H1 (cell line): ENCODE measurements at regions not wholly inside any gene's neighbourhood (a gene's known extent, or its start where the extent isn't known, plus 50 kb on each side); places are given as distances from the start of the nearest gene placed in this dataset.

Experiments
- CTCF ChIA-PET: fragments of 300-600 bp; sonication (Branson Sonifier 250); formaldehyde crosslinking; loops from one replicate; lab custom pipeline; 2021; ENCODE audit not compliant: partially characterized antibody; lab: Charles Lee
- POLR2A ChIA-PET: fragments of 300-600 bp; sonication (Branson Sonifier 250); formaldehyde crosslinking; loops from one replicate; lab custom pipeline; 2021; ENCODE audit warnings: inconsistent platforms; ENCODE audit not compliant: partially characterized antibody; lab: Charles Lee
- DNase-seq, 2 experiments: peaks; one replicate each; pipeline versions ENCODE4 v3.0.0 to v3.0.0-alpha.2; 2010 to 2022; ENCODE audit warnings: low spot score in 2 of 2, low read depth in 1 of 2, mixed read lengths in 1 of 2
- FAIRE-seq: peaks from 2 replicates; lab custom pipeline; 2011; peaks lifted over from hg19 to GRCh38; lab: Jason Lieb, UNC
- H2AFZ ChIP-seq: 2 replicates; pipeline ENCODE4 v1.8.1; 2012; ENCODE audit warnings: low read length, inconsistent platforms
- H2AK5ac ChIP-seq: 2 replicates; pipeline ENCODE4 v1.6.1; 2013; ENCODE audit warnings: low read depth, low read length
- H2BK120ac ChIP-seq: replicated peaks from 2 replicates; pipeline ENCODE3; 2013; ENCODE audit warnings: low read depth, low read length, inconsistent platforms
- H2BK12ac ChIP-seq: 2 replicates; pipeline ENCODE4 v1.6.1; 2013; ENCODE audit warnings: low read depth, low read length
- H2BK15ac ChIP-seq: 2 replicates; pipeline ENCODE4 v1.6.1; 2013; ENCODE audit warnings: low read length
- H2BK20ac ChIP-seq: 2 replicates; pipeline ENCODE4 v1.6.1; 2013; ENCODE audit warnings: low read length
- H2BK5ac ChIP-seq: 2 replicates; pipeline ENCODE4 v1.6.1; 2013; ENCODE audit warnings: low read depth, low read length
- H3K14ac ChIP-seq: 2 replicates; pipeline ENCODE4 v1.6.1; 2013; ENCODE audit warnings: inconsistent platforms; ENCODE audit not compliant: insufficient read length
- H3K18ac ChIP-seq: 2 replicates; pipeline ENCODE4 v1.6.1; 2013; ENCODE audit warnings: low read length; ENCODE audit errors: extremely low read depth
- H3K23ac ChIP-seq: 2 replicates; pipeline ENCODE4 v1.6.1; 2013; ENCODE audit warnings: inconsistent platforms; ENCODE audit not compliant: insufficient read length
- H3K23me2 ChIP-seq: 2 replicates; pipeline ENCODE4 v1.6.1; 2013; ENCODE audit warnings: low read depth, low read length
- H3K27ac ChIP-seq: 2 replicates; pipeline ENCODE4 v1.6.1; 2011; ENCODE audit warnings: low read depth, low read length, inconsistent platforms
- H3K27me3 ChIP-seq, 4 experiments: replicated peaks in 1 of 4; 1 replicate in 1 of 4; 2 replicates in 3 of 4; pipeline versions ENCODE4 v1.6.1 to v1.8.1; 2011 to 2013; ENCODE audit warnings: low read length in 3 of 4, mild to moderate bottlenecking in 3 of 4, inconsistent platforms in 2 of 4, mixed read lengths in 2 of 4, moderate library complexity in 1 of 4; ENCODE audit not compliant: control insufficient read depth in 3 of 4, insufficient read depth in 3 of 4; ENCODE audit errors: extremely low read depth in 1 of 4
- H3K36me3 ChIP-seq, 4 experiments: 2 replicates each; pipeline versions ENCODE4 v1.6.1 to v1.8.1; 2011 to 2013; ENCODE audit warnings: mild to moderate bottlenecking in 4 of 4, low read length in 3 of 4, moderate library complexity in 2 of 4, control low read depth in 1 of 4, inconsistent platforms in 1 of 4; ENCODE audit not compliant: insufficient read depth in 4 of 4, control insufficient read depth in 2 of 4
- H3K4ac ChIP-seq: replicated peaks from 2 replicates; pipeline ENCODE3; 2013; ENCODE audit warnings: low read length, low read depth, mixed read lengths, inconsistent platforms; ENCODE audit not compliant: insufficient read length
- H3K4me1 ChIP-seq, 4 experiments: replicated peaks in 1 of 4; 1 replicate in 1 of 4; 2 replicates in 3 of 4; pipeline versions ENCODE4 v1.6.1 to v1.8.1; 2011 to 2013; ENCODE audit warnings: low read length in 3 of 4, inconsistent platforms in 2 of 4, mixed read lengths in 1 of 4; ENCODE audit not compliant: insufficient read depth in 4 of 4, control insufficient read depth in 3 of 4
- H3K4me2 ChIP-seq, 2 experiments: 2 replicates each; pipeline versions ENCODE4 v1.6.1 to v1.8.1; 2011 to 2013; ENCODE audit warnings: low read depth in 2 of 2, low read length in 2 of 2, control low read depth in 1 of 2, inconsistent platforms in 1 of 2, mild to moderate bottlenecking in 1 of 2; ENCODE audit not compliant: insufficient read depth in 1 of 2
- H3K4me3 ChIP-seq, 4 experiments: fragments of 200-600, 300-600 bp in 1 of 4; sonication (generic), shearing (Covaris generic), sonication (Bioruptor Twin) in 1 of 4; 2 replicates each; pipeline versions ENCODE4 v1.5.1 to v1.8.1; 2011 to 2016; ENCODE audit warnings: low read length in 4 of 4, low read depth in 3 of 4, control low read depth in 2 of 4, inconsistent platforms in 2 of 4, mild to moderate bottlenecking in 2 of 4, mixed read lengths in 1 of 4, moderate library complexity in 1 of 4; ENCODE audit not compliant: insufficient read depth in 2 of 4; ENCODE audit errors: extremely low read depth in 1 of 4
- H3K56ac ChIP-seq: replicated peaks from 2 replicates; pipeline ENCODE3; 2013; ENCODE audit warnings: low read depth, mild to moderate bottlenecking, mixed read lengths, low read length, inconsistent platforms; ENCODE audit not compliant: insufficient read length
- H3K79me1 ChIP-seq: 2 replicates; pipeline ENCODE4 v1.6.1; 2013; ENCODE audit warnings: low read depth, low read length, control low read depth
- H3K79me2 ChIP-seq, 2 experiments: 2 replicates each; pipeline versions ENCODE4 v1.6.1 to v1.8.1; 2012 to 2013; ENCODE audit warnings: low read length in 2 of 2, mild to moderate bottlenecking in 2 of 2, inconsistent platforms in 1 of 2; ENCODE audit not compliant: insufficient read depth in 2 of 2, control insufficient read depth in 1 of 2
- H3K9ac ChIP-seq, 4 experiments: replicated peaks in 1 of 4; 1 replicate in 1 of 4; 2 replicates in 3 of 4; pipeline versions ENCODE4 v1.6.1 to v1.8.1; 2011 to 2013; ENCODE audit warnings: low read depth in 3 of 4, low read length in 3 of 4, control low read depth in 2 of 4, mild to moderate bottlenecking in 2 of 4, moderate library complexity in 2 of 4, inconsistent platforms in 1 of 4; ENCODE audit errors: extremely low read depth in 1 of 4
- H3K9me3 ChIP-seq, 2 experiments: 2 replicates each; pipeline versions ENCODE4 v1.6.1 to v1.8.1; 2012 to 2013; ENCODE audit warnings: mild to moderate bottlenecking in 2 of 2, moderate library complexity in 2 of 2, control low read depth in 1 of 2, inconsistent platforms in 1 of 2, low read depth in 1 of 2, low read length in 1 of 2, mixed read lengths in 1 of 2; ENCODE audit not compliant: insufficient read depth in 2 of 2
- H4K20me1 ChIP-seq, 2 experiments: replicated peaks in 1 of 2; 2 replicates each; pipeline versions ENCODE3 to v1.8.1; 2011 to 2013; ENCODE audit warnings: inconsistent platforms in 2 of 2, low read length in 2 of 2, mild to moderate bottlenecking in 1 of 2; ENCODE audit not compliant: insufficient read depth in 2 of 2, control insufficient read depth in 1 of 2
- H4K5ac ChIP-seq: 2 replicates; pipeline ENCODE4 v1.6.1; 2013; ENCODE audit warnings: low read length, low read depth, mixed read lengths, inconsistent platforms; ENCODE audit not compliant: insufficient read length
- H4K8ac ChIP-seq: 2 replicates; pipeline ENCODE4 v1.8.0; 2013; ENCODE audit warnings: mild to moderate bottlenecking, moderate library complexity, low read length, inconsistent platforms; ENCODE audit not compliant: insufficient read depth; ENCODE audit errors: extremely low read depth
- H4K91ac ChIP-seq: replicated peaks from 2 replicates; pipeline ENCODE3; 2013; ENCODE audit warnings: low read length, mixed read lengths, inconsistent platforms; ENCODE audit not compliant: insufficient read length
- CTCF ChIP-seq, 3 experiments: IDR thresholded peaks; 1 replicate in 2 of 3; 2 replicates in 1 of 3; pipeline versions ENCODE4 v1.5.1 to v1.6.1; 2011; ENCODE audit warnings: low read length in 3 of 3, mild to moderate bottlenecking in 3 of 3, inconsistent platforms in 2 of 3, low read depth in 1 of 3, moderate library complexity in 1 of 3; ENCODE audit not compliant: insufficient read depth in 1 of 3; ENCODE audit errors: control extremely low read depth in 1 of 3
- RAD21 ChIP-seq, 2 experiments: IDR thresholded peaks in 1 of 2; conservative IDR thresholded peaks in 1 of 2; 2 replicates each; pipeline ENCODE4 v1.6.1; 2011; ENCODE audit warnings: low read depth in 2 of 2, low read length in 2 of 2, improper control_type of control experiment in 1 of 2, inconsistent platforms in 1 of 2, mild to moderate bottlenecking in 1 of 2, moderate library complexity in 1 of 2
- TBP ChIP-seq: IDR thresholded peaks from 2 replicates; pipeline ENCODE4 v1.6.1; 2011; ENCODE audit warnings: low read depth, low read length, improper control_type of control experiment
- WGBS, 2 experiments: shearing (Covaris generic) in 1 of 2; methylation state at CpG; one replicate each; pipeline versions ENCODE4 v1.1.6 to v1.1.7; 2013 to 2015; ENCODE audit warnings: low lambda C conversion rate in 2 of 2, mixed read lengths in 2 of 2, inconsistent platforms in 1 of 2, low coverage in 1 of 2, missing lambda C conversion rate in 1 of 2; ENCODE audit not compliant: insufficient replicate concordance in 2 of 2, insufficient coverage in 1 of 2, insufficient read length in 1 of 2; ENCODE audit errors: extremely low coverage in 1 of 2, missing lambda C conversion rate in 1 of 2; 5-methylcytosine and 5-hydroxymethylcytosine counted together

DNA sequence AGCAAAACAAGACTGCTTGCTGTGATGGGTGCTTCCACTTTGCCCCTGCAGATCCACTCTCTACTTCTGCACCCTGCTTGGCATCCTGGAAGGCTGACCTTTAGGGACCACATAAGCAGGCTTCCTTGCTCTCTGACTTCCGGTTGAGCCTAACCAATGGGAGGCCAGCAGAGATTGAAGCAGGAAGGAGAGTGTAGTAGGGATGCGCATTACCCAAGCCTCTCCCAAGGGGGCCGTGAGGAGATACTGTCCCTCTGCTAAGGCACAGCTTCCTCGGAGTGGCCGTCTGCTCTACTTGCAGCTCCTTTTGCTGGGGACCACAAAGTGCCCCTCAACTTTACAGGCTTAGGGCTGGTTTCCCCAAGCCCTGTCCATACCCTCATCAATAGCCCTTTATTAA lies 624.3 kb upstream of the TENM3 start:
- no peaks in the 10 kb centered on the region for H3K9me3 ChIP-seq
- H3K9ac ChIP-seq, result no peak overlapping the region
- H3K14ac ChIP-seq, result no peak overlapping the region
- no peaks in the 10 kb centered on the region for H3K36me3 ChIP-seq
- TF ChIP-seq CTCF (IDR thresholded peaks at IDR 0.05; ENCODE audit: control extremely low read depth in 1 of 3, insufficient read depth in 1 of 3, low read depth in 1 of 3, low read length in 3 of 3) (peak in 2 of 3 experiments; percentile 4 to 35; a peak in 1 of 4 replicates), RAD21 (IDR thresholded peaks at IDR 0.05 in 1 of 2, conservative IDR thresholded peaks at IDR 0.05 in 1 of 2; ENCODE audit: low read depth in 2 of 2, low read length in 2 of 2) (peak; percentile 14 to 40; a peak in 3 of 4 replicates), TBP (no peak)
- TF ChIP-seq, all 59 proteins: peak for 2
- ChIA-PET CTCF (interaction anchor here (0.6 to 0.9 kb wide), 2 partner anchors 16 to 1809 kb away, joined by 3 read pairs; no protein-coding TSS in a partner anchor), POLR2A (no interaction called here)
- peaks cover 0 to 3% (median 0%) of the 10 kb centered on the region in 4 experiments; a peak in 1 of 7 replicates for H3K4me1 ChIP-seq
- H3K23me2 ChIP-seq, result no peaks in the 10 kb centered on the region
- no peak overlapping the region for H3K27ac ChIP-seq
- H3K79me2 ChIP-seq, result no peaks in the 10 kb centered on the region
- H3K18ac ChIP-seq, result no peak overlapping the region
- H2AK5ac ChIP-seq, result no peak overlapping the region
- no peaks in the 10 kb centered on the region for H4K20me1 ChIP-seq
- H3K4me2 ChIP-seq, result no peak overlapping the region
- H4K91ac ChIP-seq, result no peak overlapping the region
- FAIRE-seq (no peak), DNase-seq (no peak)
- 85% methylated on average over 5 of the region's 5 CpGs; no CpG with 5 or more reads in 1 of the 2 experiments for WGBS, 2 experiments
- no peak overlapping the region for H3K4ac ChIP-seq
- no peak overlapping the region for H2BK20ac ChIP-seq
- no peak overlapping the region for H2BK12ac ChIP-seq
- no peak overlapping the region for H2BK5ac ChIP-seq
- peak overlapping the region; percentile 13; the same call in 1 of the 2 replicates for H2AFZ ChIP-seq
- H4K5ac ChIP-seq, result no peak overlapping the region
- no peaks in the 10 kb centered on the region for H3K79me1 ChIP-seq
- no peak overlapping the region; the same call in 1 of the 2 replicates for H4K8ac ChIP-seq
- no peak overlapping the region for H3K23ac ChIP-seq
- no peak overlapping the region for H2BK120ac ChIP-seq
- no peak overlapping the region for H3K56ac ChIP-seq
- no peak overlapping the region for H3K4me3 ChIP-seq
- no peaks in the 10 kb centered on the region for H3K27me3 ChIP-seq
- H2BK15ac ChIP-seq, result no peak overlapping the region
